LNCaP clone FGC (cell line): ENCODE measurements at regions not wholly inside any gene's neighbourhood (a gene's known extent, or its start where the extent isn't known, plus 50 kb on each side); places are given as distances from the start of the nearest gene placed in this dataset.

Experiments
- DNase-seq: peaks from one replicate; pipeline ENCODE4 v3.0.0-alpha.2; 2011; ENCODE audit warnings: low read depth
- H3K4me3 ChIP-seq: 2 replicates; pipeline ENCODE4 v1.5.1; 2011; ENCODE audit warnings: mild to moderate bottlenecking, low read depth, low read length, control low read depth
- TF ChIP-seq, protein P1 (sequence below): IDR thresholded peaks from 2 replicates; pipeline ENCODE4 v1.5.1; 2012; ENCODE audit warnings: mild to moderate bottlenecking; ENCODE audit not compliant: control insufficient read depth, insufficient read depth; ENCODE audit errors: extremely low read depth

DNA sequence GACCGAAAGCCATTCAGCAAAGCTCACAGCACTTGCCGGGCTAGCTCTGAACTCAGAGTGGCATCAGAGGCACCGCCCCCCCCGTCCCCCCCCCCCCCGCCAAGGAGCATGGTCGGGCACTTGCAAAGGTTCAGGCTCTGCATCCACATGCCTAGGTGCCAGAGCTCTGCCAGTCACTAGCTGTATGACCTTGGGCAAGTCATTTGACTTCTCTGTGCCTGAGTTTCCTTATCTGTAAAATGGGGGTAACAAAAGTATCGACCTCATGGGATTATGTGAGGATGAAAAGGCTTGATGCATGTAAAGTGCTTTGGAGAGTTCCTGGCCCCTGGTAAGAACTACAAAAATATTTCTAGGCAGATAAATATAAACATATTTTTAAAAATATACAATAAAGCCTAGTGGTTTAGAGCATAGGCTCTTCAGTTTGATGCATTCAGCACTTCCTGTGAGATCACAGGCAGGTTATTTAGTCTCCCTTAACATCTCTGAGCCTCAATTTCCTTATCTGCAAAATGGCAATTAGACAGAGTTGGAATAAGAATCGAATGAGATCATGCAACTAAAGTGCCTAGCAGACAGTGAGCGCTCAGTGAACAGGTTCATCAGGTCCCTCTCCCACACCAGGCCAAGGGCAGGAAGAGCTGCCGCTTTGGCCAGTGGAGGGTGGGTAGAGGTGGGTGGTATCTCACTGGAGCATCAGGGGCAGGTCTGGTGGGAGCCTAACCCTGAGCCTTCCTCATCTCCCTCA, 117.2 kb downstream of the CYLD start:
- no peak overlapping the region for H3K4me3 ChIP-seq
- no peak for DNase-seq
- TF ChIP-seq, protein P1, sequence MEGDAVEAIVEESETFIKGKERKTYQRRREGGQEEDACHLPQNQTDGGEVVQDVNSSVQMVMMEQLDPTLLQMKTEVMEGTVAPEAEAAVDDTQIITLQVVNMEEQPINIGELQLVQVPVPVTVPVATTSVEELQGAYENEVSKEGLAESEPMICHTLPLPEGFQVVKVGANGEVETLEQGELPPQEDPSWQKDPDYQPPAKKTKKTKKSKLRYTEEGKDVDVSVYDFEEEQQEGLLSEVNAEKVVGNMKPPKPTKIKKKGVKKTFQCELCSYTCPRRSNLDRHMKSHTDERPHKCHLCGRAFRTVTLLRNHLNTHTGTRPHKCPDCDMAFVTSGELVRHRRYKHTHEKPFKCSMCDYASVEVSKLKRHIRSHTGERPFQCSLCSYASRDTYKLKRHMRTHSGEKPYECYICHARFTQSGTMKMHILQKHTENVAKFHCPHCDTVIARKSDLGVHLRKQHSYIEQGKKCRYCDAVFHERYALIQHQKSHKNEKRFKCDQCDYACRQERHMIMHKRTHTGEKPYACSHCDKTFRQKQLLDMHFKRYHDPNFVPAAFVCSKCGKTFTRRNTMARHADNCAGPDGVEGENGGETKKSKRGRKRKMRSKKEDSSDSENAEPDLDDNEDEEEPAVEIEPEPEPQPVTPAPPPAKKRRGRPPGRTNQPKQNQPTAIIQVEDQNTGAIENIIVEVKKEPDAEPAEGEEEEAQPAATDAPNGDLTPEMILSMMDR, result no peak

DNA sequence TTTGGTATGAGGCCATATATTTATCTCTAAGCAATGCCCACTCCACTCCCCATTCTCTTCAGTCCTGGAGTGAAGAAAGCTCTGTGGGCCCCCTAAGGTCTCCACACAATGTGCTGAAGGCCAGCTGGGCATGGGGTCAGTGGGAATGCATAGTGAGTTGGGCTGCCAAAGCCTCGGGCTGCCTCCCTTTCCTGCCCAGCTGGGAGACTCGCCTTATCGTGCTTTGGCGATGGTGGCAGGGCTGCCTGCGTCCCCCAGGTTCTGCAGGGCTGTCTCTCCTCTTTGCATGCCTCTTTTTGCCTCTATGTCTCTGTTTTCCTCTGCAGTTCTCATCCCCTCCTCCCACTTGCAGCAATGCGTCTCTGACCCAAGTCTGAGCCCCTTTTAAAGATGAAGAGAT, 116.5 kb downstream of the CYLD start:
- TF ChIP-seq, protein P1, result no peak

DNA sequence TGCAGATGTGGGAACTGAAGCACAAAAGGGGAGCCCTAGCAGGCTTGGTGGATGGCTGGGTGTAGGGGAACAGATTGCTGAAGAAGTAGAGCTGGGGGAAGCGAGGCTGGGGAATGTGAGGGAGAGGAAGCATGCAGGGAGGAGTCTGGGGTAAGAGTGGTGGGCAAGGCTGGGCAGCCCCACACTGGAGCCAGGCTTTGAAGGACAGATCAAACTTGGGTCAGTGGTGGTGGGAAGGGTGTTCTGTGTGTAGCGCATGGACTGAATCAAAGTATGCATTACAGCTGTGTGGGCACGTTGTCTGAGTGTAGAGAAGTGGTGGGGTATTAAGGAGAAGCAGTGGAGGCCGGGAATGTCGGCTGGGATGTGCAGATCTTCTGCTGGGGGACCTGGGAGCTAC, 116.0 kb downstream of the CYLD start:
- no peak for DNase-seq
- H3K4me3 ChIP-seq, result no peak overlapping the region
- TF ChIP-seq, protein P1, result no peak

More for the DNA sequence above, 116.5 kb downstream of the CYLD start:
- no peak overlapping the region for H3K4me3 ChIP-seq
- no peak for DNase-seq

GRCh38 chr16:50856991-50857390, 115.1 kb downstream of the CYLD start:
- H3K4me3 ChIP-seq, result no peak overlapping the region
- DNase-seq, result no peak
- TF ChIP-seq, protein P1, result no peak

DNA sequence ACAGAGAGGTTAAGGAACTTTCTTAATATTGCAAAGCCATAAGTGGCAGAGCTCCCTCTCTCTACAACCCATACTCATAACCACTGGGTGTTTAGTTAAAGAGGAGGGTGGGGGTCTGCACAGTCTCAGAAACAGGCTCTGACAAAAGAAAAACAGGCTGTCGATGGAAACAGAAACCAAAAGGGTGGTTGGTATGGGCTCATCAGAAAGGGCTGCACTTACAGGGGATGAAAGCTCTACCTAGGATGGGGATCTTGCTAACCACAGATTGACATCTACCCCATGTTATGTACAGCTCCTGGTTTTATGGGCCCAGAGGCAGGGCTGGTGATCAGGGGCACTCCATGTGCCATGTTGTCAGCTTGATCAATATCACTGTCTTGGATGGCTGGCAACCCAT, 111.4 kb downstream of the CYLD start:
- H3K4me3 ChIP-seq, result no peak overlapping the region
- TF ChIP-seq, protein P1, result no peak
- DNase-seq, result no peak
